ENCODE measurements at regions not wholly inside any gene's neighbourhood (a gene's known extent, or its start where the extent isn't known, plus 50 kb on each side); places are given as distances from the start of the nearest gene placed in this dataset.

DNA sequence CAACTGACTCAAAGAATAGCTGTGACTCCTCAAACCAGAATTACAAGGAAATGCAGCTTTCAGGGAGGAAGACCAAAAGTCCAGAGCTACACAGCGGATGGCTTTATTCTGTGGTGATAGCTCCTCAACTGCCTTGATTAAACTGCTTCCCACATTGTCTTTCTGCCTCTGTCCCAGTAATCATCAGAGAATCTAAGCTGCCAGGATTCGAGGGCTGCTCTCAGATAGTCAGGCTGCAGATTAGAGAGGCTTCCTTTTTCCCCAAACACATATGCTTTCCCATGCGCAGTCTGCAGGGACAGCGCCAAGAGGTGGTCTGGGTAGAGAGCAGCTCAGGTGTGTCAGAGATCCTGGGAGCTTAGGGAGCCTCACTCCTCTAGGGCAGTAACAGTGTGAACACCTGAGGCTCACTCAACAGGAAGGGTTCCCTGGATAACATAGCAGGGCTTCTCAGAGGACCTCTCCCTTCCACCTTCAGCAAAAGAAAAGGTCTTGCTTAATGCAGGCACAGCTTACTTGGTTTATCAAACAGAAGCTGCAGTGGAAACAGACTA, 439.9 kb upstream of the TLE4 start:
- H3K9me3 ChIP-seq: no peaks in the 10 kb centered on the region
- H3K27me3 ChIP-seq (ENCODE audit: low read depth): no peaks in the 10 kb centered on the region
- no peaks in the 10 kb centered on the region for H3K36me3 ChIP-seq
- DNase-seq (no peak), ATAC-seq (no peak)
- H3K27ac ChIP-seq: no peak overlapping the region
- TF ChIP-seq CTCF (IDR thresholded peaks at IDR 0.05): no peak
- H3K4me1 ChIP-seq: no peaks in the 10 kb centered on the region
- intact Hi-C loops (cut with DNase I): no loop called here
- H3K4me3 ChIP-seq: no peak overlapping the region

GRCh38 chr9:79134654-79135053, 437.1 kb upstream of the TLE4 start:
- Histone ChIP-seq H3K4me1 (no peaks in the 10 kb centered on the region), H3K9me3 (no peaks in the 10 kb centered on the region), H3K4me3 (no peak overlapping the region), H3K27me3 (ENCODE audit: low read depth) (no peaks in the 10 kb centered on the region), H3K36me3 (no peaks in the 10 kb centered on the region), H3K27ac (no peak overlapping the region)
- intact Hi-C loops (cut with DNase I): no loop called here
- DNase-seq (no peak), ATAC-seq (no peak)
- TF ChIP-seq CTCF (IDR thresholded peaks at IDR 0.05): no peak

DNA sequence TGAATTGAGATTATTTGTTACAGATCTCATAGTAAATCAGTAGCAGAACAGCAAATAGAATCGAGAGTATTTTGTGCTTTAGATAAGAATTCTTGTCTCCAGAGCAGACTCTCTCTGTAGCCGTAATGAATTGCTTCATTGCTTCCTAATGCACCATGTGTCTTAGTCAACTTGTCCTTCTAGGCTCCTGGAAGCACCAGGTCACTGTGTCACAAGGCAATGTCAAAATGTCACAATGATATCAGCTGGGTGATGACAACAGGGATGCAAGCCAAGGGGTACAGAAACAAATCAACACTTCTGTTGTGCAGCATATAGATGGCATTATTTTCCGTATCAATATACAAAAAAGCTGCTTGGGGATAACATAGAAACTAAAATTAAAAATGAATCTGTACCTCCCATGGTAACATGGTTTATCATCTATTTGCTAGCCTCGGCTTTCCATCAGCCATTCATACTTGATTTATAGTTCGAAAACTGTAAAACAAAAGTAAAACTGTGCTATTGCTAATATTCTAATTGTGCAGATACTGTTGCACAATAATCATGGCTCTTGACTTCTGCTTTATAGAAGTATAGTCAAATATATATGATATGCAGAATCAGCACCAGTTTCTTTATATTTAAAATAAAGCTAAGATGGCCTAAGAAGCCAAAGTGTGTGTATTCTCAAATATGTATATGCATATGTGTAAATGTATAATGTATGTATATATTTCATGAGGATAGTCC, 435.9 kb upstream of the TLE4 start:
- DNase-seq (no peak), ATAC-seq (peak in 1 of 2 donors; percentile 37)
- intact Hi-C loops (cut with DNase I): no loop called here
- H3K4me1 ChIP-seq: no peaks in the 10 kb centered on the region
- H3K4me3 ChIP-seq: no peak overlapping the region
- H3K27me3 ChIP-seq (ENCODE audit: low read depth): no peaks in the 10 kb centered on the region
- TF ChIP-seq CTCF (IDR thresholded peaks at IDR 0.05): no peak
- no peaks in the 10 kb centered on the region for H3K36me3 ChIP-seq
- no peaks in the 10 kb centered on the region for H3K9me3 ChIP-seq
- no peak overlapping the region for H3K27ac ChIP-seq

DNA sequence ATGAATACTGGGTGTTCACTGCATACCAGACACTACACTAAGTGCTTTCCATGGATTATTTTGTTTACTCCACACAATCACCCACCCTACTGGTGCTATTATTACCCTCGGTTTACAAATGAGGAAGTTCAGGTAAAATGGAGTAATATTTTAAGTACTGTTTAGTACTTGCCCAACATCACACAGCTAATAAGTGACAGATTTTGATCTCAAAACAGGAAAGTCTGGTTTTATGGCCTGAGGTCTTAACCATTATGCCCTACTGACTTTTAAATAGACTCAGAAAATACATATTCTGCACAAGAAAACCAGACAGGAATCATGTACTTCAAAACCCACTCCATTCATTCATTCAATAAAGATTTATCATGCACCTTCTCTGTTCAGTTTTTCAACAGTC, 431.0 kb upstream of the TLE4 start:
- Histone ChIP-seq H3K4me3 (no peak overlapping the region), H3K27ac (no peak overlapping the region), H3K4me1 (no peaks in the 10 kb centered on the region), H3K36me3 (no peaks in the 10 kb centered on the region), H3K27me3 (ENCODE audit: low read depth) (no peaks in the 10 kb centered on the region), H3K9me3 (no peaks in the 10 kb centered on the region)
- no peak for DNase-seq
- intact Hi-C loops (cut with DNase I): no loop called here
- no peak for ATAC-seq
- no peak for TF ChIP-seq CTCF (IDR thresholded peaks at IDR 0.05)

DNA sequence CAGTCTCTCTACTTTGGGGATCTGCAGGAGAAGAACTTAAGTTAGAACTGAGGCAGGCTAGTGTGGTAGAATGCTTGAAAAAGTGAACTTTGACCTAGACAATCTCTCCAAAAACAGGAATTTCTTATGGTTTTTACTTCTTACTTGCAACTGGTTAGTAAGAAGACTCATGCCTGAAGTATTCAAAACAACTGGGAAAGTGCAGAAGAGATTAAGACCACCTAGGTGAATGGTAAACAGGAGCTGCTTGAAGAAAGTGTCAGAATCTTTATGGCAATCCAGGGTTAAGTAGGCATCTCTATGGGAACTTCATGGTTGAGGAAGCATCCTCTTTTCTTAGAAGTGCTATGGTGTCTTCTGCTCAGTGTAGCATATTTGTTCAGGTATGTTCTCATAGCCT, 428.6 kb upstream of the TLE4 start:
- Histone ChIP-seq H3K27me3 (ENCODE audit: low read depth) (no peaks in the 10 kb centered on the region), H3K4me1 (no peaks in the 10 kb centered on the region), H3K36me3 (no peaks in the 10 kb centered on the region), H3K27ac (no peak overlapping the region), H3K4me3 (no peak overlapping the region), H3K9me3 (no peaks in the 10 kb centered on the region)
- ATAC-seq: no peak
- TF ChIP-seq CTCF (IDR thresholded peaks at IDR 0.05): no peak
- intact Hi-C loops (cut with DNase I): no loop called here
- no peak for DNase-seq

Data from lower lobe of right lung (tissue), 2 donors.